Pancreas (tissue), 10 donors: ENCODE measurements at regions not wholly inside any gene's neighbourhood (a gene's known extent, or its start where the extent isn't known, plus 50 kb on each side); places are given as distances from the start of the nearest gene placed in this dataset.

ENCODE experiments used
- ATAC-seq, 4 donors: fragments of 200-7000 bp; cut with Tn5 transposase; one replicate each; pipeline versions ENCODE4 v1.8.0 to v1.9.1; 2020; ENCODE audit warnings: mild to moderate bottlenecking in 4 of 4, moderate library complexity in 4 of 4
- DNase-seq, 6 donors: peaks; one replicate each; pipeline ENCODE4 v3.0.0-alpha.2; 2020
- FAIRE-seq: peaks from 2 replicates; lab custom pipeline; 2012; peaks lifted over from hg19 to GRCh38; lab: Jason Lieb, UNC
- H3K27ac ChIP-seq, 4 donors: fragments of 200-600 bp; sonication (generic); 1 replicate in 3 of 4; 2 replicates in 1 of 4; pipeline versions ENCODE4 v1.5.0 to v1.8.0; 2020
- H3K27me3 ChIP-seq, 4 donors: fragments of 200-600 bp; one replicate each; pipeline ENCODE4 v1.8.0; 2021
- H3K36me3 ChIP-seq, 3 donors: fragments of 200-600 bp; sonication (generic) in 1 of 3; one replicate each; pipeline versions ENCODE4 v1.5.0 to v1.8.0; 2020 to 2021
- H3K4me1 ChIP-seq, 3 donors: fragments of 200-600 bp; one replicate each; pipeline ENCODE4 v1.8.0; 2021
- H3K4me3 ChIP-seq, 4 donors: fragments of 200-600 bp; sonication (generic) in 2 of 4; one replicate each; pipeline versions ENCODE4 v1.5.0 to v1.8.0; 2020 to 2021
- H3K9me3 ChIP-seq, 4 donors: fragments of 200-600 bp; one replicate each; pipeline ENCODE4 v1.8.0; 2021
- WGBS, 2 donors: extraction: QIAGEN DNeasy Blood & Tissue Kit; methylation state at CpG; one replicate each; pipeline ENCODE4 v1.1.7; 2013; 5-methylcytosine and 5-hydroxymethylcytosine counted together
- intact Hi-C, 3 donors: fragments of 100-400 bp; cut with DNase I; formaldehyde crosslinking; loops; one replicate each; pipeline versions ENCODE4 v1.11.1 to v1.14.2; 2022
- TF ChIP-seq, protein P1 (sequence below), 4 donors: fragments of 200-600 bp; sonication (generic) in 3 of 4; IDR thresholded peaks; one replicate each; pipeline versions ENCODE4 v1.5.0 to v1.8.0; 2021; ENCODE audit warnings: antibody characterized with exemption in 4 of 4
- donor health status: healthy with polysubstance abuse.
- donor health status: DM: no; HTN: no; CAD: no; lungs with moderate emphysema.
- donor health status: DM: no; HTN: no; CAD: no.
- donor health status: control.
- donor health status: control.
- donor health status: Bipolar disorder and iron deficiency.
- donor health status: DM: yes; HTN: yes; CAD: no.
- donor health status: DM: no; HTN: no; CAD: no.
- donor health status: DM: no; HTN: no; CAD: no.
- donor health status: DM: yes; HTN: yes; CAD: no.

DNA sequence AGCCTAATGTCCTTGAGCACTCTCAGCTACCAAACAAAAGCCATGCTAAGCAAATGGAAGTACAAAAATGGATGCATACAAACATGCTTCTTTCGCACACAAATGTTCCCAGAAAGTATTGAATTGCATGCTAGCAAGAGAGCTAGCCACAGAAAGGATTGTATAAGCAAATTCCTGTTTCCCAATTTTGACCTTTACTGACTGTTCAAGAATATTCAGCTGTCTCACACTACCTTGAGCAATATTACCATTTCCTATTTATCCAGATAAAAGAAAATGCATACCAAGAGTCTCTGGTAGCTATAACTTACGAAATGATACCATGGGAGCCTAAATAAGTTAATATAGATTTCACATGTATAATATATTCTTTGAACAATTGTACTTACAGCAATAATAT is 264.6 kb downstream of the TMEM167A start:
- H3K4me1 ChIP-seq = no peaks in the 10 kb centered on the region
- TF ChIP-seq, protein P1, sequence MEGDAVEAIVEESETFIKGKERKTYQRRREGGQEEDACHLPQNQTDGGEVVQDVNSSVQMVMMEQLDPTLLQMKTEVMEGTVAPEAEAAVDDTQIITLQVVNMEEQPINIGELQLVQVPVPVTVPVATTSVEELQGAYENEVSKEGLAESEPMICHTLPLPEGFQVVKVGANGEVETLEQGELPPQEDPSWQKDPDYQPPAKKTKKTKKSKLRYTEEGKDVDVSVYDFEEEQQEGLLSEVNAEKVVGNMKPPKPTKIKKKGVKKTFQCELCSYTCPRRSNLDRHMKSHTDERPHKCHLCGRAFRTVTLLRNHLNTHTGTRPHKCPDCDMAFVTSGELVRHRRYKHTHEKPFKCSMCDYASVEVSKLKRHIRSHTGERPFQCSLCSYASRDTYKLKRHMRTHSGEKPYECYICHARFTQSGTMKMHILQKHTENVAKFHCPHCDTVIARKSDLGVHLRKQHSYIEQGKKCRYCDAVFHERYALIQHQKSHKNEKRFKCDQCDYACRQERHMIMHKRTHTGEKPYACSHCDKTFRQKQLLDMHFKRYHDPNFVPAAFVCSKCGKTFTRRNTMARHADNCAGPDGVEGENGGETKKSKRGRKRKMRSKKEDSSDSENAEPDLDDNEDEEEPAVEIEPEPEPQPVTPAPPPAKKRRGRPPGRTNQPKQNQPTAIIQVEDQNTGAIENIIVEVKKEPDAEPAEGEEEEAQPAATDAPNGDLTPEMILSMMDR (IDR thresholded peaks at IDR 0.05) = no peak
- intact Hi-C loops = no loop called here
- FAIRE-seq (no peak), ATAC-seq (no peak), DNase-seq (no peak)
- WGBS, 2 donors = 79 to 93% methylated on average over 2 of the region's 2 CpGs
- no peaks in the 10 kb centered on the region for H3K9me3 ChIP-seq
- no peak overlapping the region for H3K27ac ChIP-seq
- H3K27me3 ChIP-seq = no peaks in the 10 kb centered on the region
- no peaks in the 10 kb centered on the region for H3K36me3 ChIP-seq
- no peak overlapping the region for H3K4me3 ChIP-seq

DNA sequence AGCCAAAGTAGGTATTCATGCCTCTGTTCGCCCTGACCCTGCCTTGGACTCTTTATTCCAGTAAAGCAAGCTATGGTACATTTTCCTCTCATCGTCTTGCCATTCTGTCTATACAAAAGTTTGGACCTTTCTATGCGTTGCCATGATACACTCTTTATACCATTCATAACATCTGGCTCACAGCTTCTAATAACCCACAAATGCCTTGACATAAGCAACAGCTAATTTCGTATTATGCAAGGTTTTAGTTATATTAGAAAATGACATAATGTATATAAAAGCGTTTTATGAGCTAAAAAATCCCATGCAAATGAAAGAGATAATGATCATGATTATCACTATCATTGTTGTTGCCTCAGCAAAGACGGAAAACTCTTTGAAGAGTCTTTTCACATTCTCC is 265.7 kb downstream of the TMEM167A start:
- Histone ChIP-seq H3K9me3 (no peaks in the 10 kb centered on the region), H3K27me3 (no peaks in the 10 kb centered on the region), H3K36me3 (no peaks in the 10 kb centered on the region), H3K4me3 (no peak overlapping the region), H3K27ac (no peak overlapping the region), H3K4me1 (no peaks in the 10 kb centered on the region)
- DNase-seq (no peak), ATAC-seq (no peak), FAIRE-seq (no peak)
- 69 to 79% methylated on average over 6 of the region's 6 CpGs for WGBS, 2 donors
- TF ChIP-seq, protein P1 (IDR thresholded peaks at IDR 0.05) = no peak
- intact Hi-C loops = no loop called here

DNA sequence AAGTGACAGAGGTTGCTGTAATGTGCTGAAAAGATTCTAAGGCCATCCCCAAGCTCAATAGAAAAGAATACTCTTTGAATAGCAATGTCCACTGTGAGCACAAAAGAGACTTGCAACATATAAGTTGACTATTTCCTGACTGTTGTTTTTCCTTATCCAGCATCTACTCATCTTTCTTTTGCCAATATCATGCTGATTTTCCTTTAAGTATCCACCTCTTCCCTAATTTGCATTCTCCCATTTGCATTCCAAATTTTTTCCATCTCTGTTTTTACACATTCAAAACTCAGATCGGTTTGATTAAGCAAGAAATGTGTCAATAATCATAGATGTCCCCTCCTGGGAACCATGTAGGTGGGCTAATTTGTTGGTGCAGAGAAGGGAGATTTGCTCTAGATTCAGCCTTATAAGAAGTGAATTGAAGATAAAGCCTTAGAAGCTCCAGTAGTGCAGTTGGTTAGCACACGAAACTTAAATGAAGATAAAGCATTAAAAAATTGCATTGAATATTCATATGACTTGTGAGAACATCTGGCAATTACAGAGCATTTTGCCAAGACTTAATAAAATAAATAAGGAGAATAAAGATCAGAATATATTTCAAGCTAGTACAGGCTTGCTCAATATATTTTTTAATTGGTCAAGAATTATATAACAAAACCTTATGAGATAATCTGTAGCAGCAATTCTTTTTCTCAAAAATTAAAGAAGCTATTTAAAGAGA is 267.6 kb downstream of the TMEM167A start:
- DNase-seq (no peak), ATAC-seq (no peak), FAIRE-seq (no peak)
- no peaks in the 10 kb centered on the region for H3K27me3 ChIP-seq
- H3K36me3 ChIP-seq = no peaks in the 10 kb centered on the region
- H3K9me3 ChIP-seq = no peaks in the 10 kb centered on the region
- no peak overlapping the region for H3K27ac ChIP-seq
- H3K4me3 ChIP-seq = no peak overlapping the region
- intact Hi-C loops = no loop called here
- TF ChIP-seq, protein P1 (IDR thresholded peaks at IDR 0.05) = no peak
- 76 to 90% methylated on average over 2 of the region's 2 CpGs for WGBS, 2 donors
- no peaks in the 10 kb centered on the region for H3K4me1 ChIP-seq

DNA sequence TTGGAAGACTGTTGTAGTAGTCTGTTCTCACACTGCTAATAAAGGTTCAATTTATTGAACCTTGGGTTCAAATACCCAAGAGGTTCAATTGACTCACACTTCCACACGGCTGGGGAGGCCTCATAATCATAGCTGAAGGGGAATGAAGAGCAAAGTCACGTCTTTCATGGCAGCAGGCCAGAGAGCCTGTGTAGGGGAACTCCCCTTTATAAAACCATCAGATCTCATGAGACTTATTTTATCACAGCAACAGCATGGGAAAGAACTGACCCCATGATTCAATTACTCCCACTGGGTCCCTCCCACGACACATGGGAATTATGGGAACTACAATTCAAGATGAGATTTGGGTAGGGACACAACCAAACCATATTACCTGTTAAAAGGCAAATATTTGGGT is 268.2 kb downstream of the TMEM167A start:
- no peak for DNase-seq
- FAIRE-seq = no peak
- TF ChIP-seq, protein P1 (IDR thresholded peaks at IDR 0.05) = no peak
- no peaks in the 10 kb centered on the region for H3K4me1 ChIP-seq
- intact Hi-C loops = no loop called here
- no peaks in the 10 kb centered on the region for H3K9me3 ChIP-seq
- H3K36me3 ChIP-seq = no peaks in the 10 kb centered on the region
- 38 to 44% methylated on average over 3 of the region's 3 CpGs for WGBS, 2 donors
- H3K27me3 ChIP-seq = no peaks in the 10 kb centered on the region
- no peak overlapping the region for H3K4me3 ChIP-seq
- ATAC-seq = no peak
- H3K27ac ChIP-seq = no peak overlapping the region

DNA sequence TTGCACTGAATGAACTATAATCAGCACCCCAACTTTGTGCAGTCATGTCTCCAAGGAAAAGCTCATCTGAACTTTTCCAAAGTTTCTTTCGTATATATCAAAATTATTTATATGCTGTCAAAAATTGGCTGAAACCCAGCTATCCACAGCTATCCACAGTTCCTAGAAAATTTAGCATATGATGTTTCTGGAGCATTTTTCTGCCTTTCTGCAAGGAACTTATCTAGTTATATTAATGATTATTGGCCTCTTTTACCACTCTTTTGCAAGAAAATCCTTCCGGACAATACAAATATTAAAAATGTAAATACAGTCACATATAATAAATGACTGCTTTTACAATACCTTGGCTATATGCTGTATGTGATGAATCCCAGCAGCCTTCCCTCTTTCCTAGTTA is 270.2 kb downstream of the TMEM167A start:
- ATAC-seq (no peak), DNase-seq (no peak), FAIRE-seq (no peak)
- Histone ChIP-seq H3K9me3 (no peaks in the 10 kb centered on the region), H3K4me1 (no peaks in the 10 kb centered on the region), H3K27me3 (no peaks in the 10 kb centered on the region), H3K4me3 (no peak overlapping the region), H3K27ac (no peak overlapping the region), H3K36me3 (no peaks in the 10 kb centered on the region)
- TF ChIP-seq, protein P1 (IDR thresholded peaks at IDR 0.05) = no peak
- intact Hi-C loops = no loop called here
- 78 to 82% methylated on average over 2 of the region's 2 CpGs for WGBS, 2 donors
